CD4-positive, alpha-beta T cell (primary cell): ENCODE measurements at regions not wholly inside any gene's neighbourhood (a gene's known extent, or its start where the extent isn't known, plus 50 kb on each side); places are given as distances from the start of the nearest gene placed in this dataset.

Experiments used
- ATAC-seq: fragments of 200-7000 bp; cut with Tn5 transposase; one replicate; pipeline ENCODE4 v1.10.0; 2022; ENCODE audit warnings: mild to moderate bottlenecking; ENCODE audit not compliant: poor library complexity
- CTCF ChIA-PET: fragments of 350-600 bp; sonication (Branson Sonifier 250); formaldehyde crosslinking; loops from one replicate; lab custom pipeline; 2021; ENCODE audit warnings: antibody characterized with exemption, inconsistent platforms; lab: Charles Lee
- POLR2A ChIA-PET: fragments of 350-600 bp; sonication (Branson Sonifier 250); formaldehyde crosslinking; loops from one replicate; lab custom pipeline; 2021; ENCODE audit warnings: antibody characterized with exemption, inconsistent platforms; lab: Charles Lee
- DNase-seq, 14 experiments: peaks; one replicate each; pipeline ENCODE4 v3.0.0-alpha.2; 2013 to 2020; ENCODE audit warnings: mixed read lengths in 2 of 14
- H3K27ac ChIP-seq, 2 donors: one replicate each; pipeline versions ENCODE4 v1.5.1 to v1.7.0; 2013; ENCODE audit warnings: low read length in 2 of 2, low read depth in 1 of 2, mild to moderate bottlenecking in 1 of 2
- H3K27me3 ChIP-seq, 2 experiments: 1 replicate in 1 of 2; 2 replicates in 1 of 2; pipeline versions ENCODE4 v1.6.1 to v1.7.0; 2013; ENCODE audit warnings: low read length in 2 of 2, control low read depth in 1 of 2, mild to moderate bottlenecking in 1 of 2, moderate library complexity in 1 of 2; ENCODE audit not compliant: insufficient read depth in 2 of 2, control insufficient read depth in 1 of 2
- H3K36me3 ChIP-seq: one replicate; pipeline ENCODE4 v1.6.1; 2013; ENCODE audit warnings: low read length, control low read depth; ENCODE audit not compliant: insufficient read depth
- H3K4me1 ChIP-seq: one replicate; pipeline ENCODE4 v1.6.1; 2013; ENCODE audit warnings: low read length, control low read depth; ENCODE audit not compliant: insufficient read depth
- H3K4me3 ChIP-seq: one replicate; pipeline ENCODE4 v1.5.1; 2013; ENCODE audit warnings: mild to moderate bottlenecking, low read length, moderate library complexity
- H3K9me3 ChIP-seq, 2 experiments: 1 replicate in 1 of 2; 2 replicates in 1 of 2; pipeline versions ENCODE4 v1.6.1 to v1.7.0; 2013; ENCODE audit warnings: low read length in 2 of 2, mild to moderate bottlenecking in 2 of 2, control low read depth in 1 of 2, moderate library complexity in 1 of 2; ENCODE audit not compliant: control insufficient read depth in 1 of 2, insufficient read depth in 1 of 2
- H3K27ac Mint-ChIP-seq: one replicate; pipeline ENCODE4 v1.8.0; 2020; ENCODE audit warnings: mixed read lengths
- H3K27me3 Mint-ChIP-seq: one replicate; pipeline ENCODE4 v1.8.0; 2021; ENCODE audit warnings: mixed read lengths
- H3K36me3 Mint-ChIP-seq: one replicate; pipeline ENCODE4 v1.8.0; 2021; ENCODE audit warnings: low read depth, mixed read lengths
- H3K4me1 Mint-ChIP-seq: one replicate; pipeline ENCODE4 v1.8.0; 2021; ENCODE audit warnings: low read depth, mixed read lengths
- H3K4me3 Mint-ChIP-seq: one replicate; pipeline ENCODE4 v1.8.0; 2020; ENCODE audit warnings: mild to moderate bottlenecking, mixed read lengths
- H3K9me3 Mint-ChIP-seq: one replicate; pipeline ENCODE4 v1.8.0; 2020; ENCODE audit warnings: mixed read lengths
- CTCF ChIP-seq: fragments of 200-600 bp; IDR thresholded peaks from one replicate; pipeline ENCODE4 v1.8.0; 2022; ENCODE audit warnings: antibody characterized with exemption, mild to moderate bottlenecking
- intact Hi-C, 2 experiments: fragments of 100-400 bp; cut with DNase I in 1 of 2; cut with micrococcal nuclease in 1 of 2; formaldehyde crosslinking; loops; one replicate each; pipeline versions ENCODE4 v1.15.1 to v1.9.0; 2023 to 2025; cut with DNase I, micrococcal nuclease

GRCh38 chr11:37942081-37942480 is 1344.0 kb upstream of the RAG2 start:
- no peaks in the 10 kb centered on the region for H3K27me3 Mint-ChIP-seq
- no peak overlapping the region for H3K27ac Mint-ChIP-seq
- Histone ChIP-seq H3K27me3 (no peaks in the 10 kb centered on the region), H3K4me3 (no peak overlapping the region), H3K27ac (no peak overlapping the region), H3K9me3 (peaks cover 4 to 8% of the 10 kb centered on the region in 2 experiments), H3K4me1 (no peaks in the 10 kb centered on the region), H3K36me3 (no peaks in the 10 kb centered on the region)
- DNase-seq (no peak), ATAC-seq (no peak)
- no peak overlapping the region for H3K4me3 Mint-ChIP-seq
- H3K9me3 Mint-ChIP-seq: peaks cover 9% of the 10 kb centered on the region
- ChIA-PET POLR2A (no interaction called here), CTCF (no interaction called here)
- no peaks in the 10 kb centered on the region for H3K36me3 Mint-ChIP-seq
- H3K4me1 Mint-ChIP-seq: no peaks in the 10 kb centered on the region
- intact Hi-C loops: no loop called here
- no peak for TF ChIP-seq CTCF

GRCh38 chr11:37929100-37929653 is 1331.1 kb upstream of the RAG2 start:
- no peak overlapping the region for H3K27ac Mint-ChIP-seq
- Histone ChIP-seq H3K27ac (no peak overlapping the region), H3K4me1 (no peaks in the 10 kb centered on the region), H3K36me3 (no peaks in the 10 kb centered on the region), H3K4me3 (no peak overlapping the region), H3K9me3 (no peaks in the 10 kb centered on the region), H3K27me3 (no peaks in the 10 kb centered on the region)
- intact Hi-C loops: no loop called here
- TF ChIP-seq CTCF: no peak
- no peaks in the 10 kb centered on the region for H3K36me3 Mint-ChIP-seq
- H3K27me3 Mint-ChIP-seq: no peaks in the 10 kb centered on the region
- CTCF ChIA-PET: no interaction called here
- ATAC-seq: no peak
- no peak for DNase-seq
- H3K9me3 Mint-ChIP-seq: peaks cover 8% of the 10 kb centered on the region
- H3K4me1 Mint-ChIP-seq: no peaks in the 10 kb centered on the region
- POLR2A ChIA-PET: no interaction called here
- no peak overlapping the region for H3K4me3 Mint-ChIP-seq

- Mint-ChIP-seq H3K36me3 (no peaks in the 10 kb centered on the region), H3K27ac (no peak overlapping the region), H3K27me3 (no peaks in the 10 kb centered on the region), H3K4me1 (no peaks in the 10 kb centered on the region), H3K4me3 (no peak overlapping the region), H3K9me3 (peaks cover 8% of the 10 kb centered on the region)
- no peak for DNase-seq
- POLR2A ChIA-PET: no interaction called here
- Histone ChIP-seq H3K4me1 (no peaks in the 10 kb centered on the region), H3K36me3 (no peaks in the 10 kb centered on the region), H3K9me3 (no peaks in the 10 kb centered on the region), H3K27ac (no peak overlapping the region), H3K27me3 (no peaks in the 10 kb centered on the region), H3K4me3 (no peak overlapping the region)
- no peak for ATAC-seq
- intact Hi-C loops: no loop called here
- CTCF ChIA-PET: no interaction called here
- no peak for TF ChIP-seq CTCF
Observed at GRCh38 chr11:37926772-37927171, 1328.7 kb upstream of the RAG2 start.
